HG03280 (cell line): ENCODE measurements at regions not wholly inside any gene's neighbourhood (a gene's known extent, or its start where the extent isn't known, plus 50 kb on each side); places are given as distances from the start of the nearest gene placed in this dataset.

Source experiments
- ATAC-seq: cut with Tn5 transposase; IDR thresholded peaks from one replicate; pipeline ENCODE4 v1.9.1; 2021; ENCODE audit warnings: mild to moderate bottlenecking, moderate library complexity; ENCODE audit not compliant: unreplicated experiment

DNA sequence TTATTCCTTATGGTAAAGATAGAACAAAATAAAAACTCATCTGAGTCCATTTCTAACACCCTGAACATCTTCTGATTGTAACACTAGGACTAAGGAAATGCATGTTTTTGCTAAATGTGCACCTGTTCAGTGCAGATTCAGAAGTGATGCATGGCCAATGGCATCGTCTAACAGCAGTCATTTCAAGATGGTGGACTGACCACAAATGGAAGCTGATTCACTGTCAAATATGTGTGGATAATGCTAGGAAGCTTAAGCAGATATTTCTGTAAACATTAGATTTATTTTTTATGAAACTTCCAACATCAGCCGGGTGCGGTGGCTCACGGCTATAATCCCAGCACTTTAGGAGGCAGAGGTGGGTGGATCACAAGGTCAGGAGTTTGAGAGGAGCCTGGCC, 394.8 kb downstream of the SAMD5 start:
- ATAC-seq: no peak

DNA sequence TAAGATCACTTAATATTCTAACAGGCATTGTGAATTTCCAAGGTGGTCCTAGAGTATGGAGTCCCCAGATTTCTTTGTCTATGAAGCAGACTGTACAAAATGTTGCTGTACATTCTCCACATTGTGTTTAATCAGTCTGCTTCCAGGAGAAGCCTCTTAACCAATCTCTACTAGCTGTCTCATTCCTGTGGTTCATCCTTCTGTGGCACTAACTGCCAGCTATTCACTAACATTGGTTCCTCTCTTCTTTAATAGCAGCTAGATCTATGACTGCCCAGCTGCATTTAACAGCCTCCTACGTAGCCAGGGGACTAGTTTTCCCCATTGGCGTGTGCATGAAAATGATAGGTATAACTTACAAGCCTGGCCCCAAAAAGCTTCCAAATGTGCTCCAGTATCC, 395.4 kb downstream of the SAMD5 start:
- ATAC-seq: no peak

DNA sequence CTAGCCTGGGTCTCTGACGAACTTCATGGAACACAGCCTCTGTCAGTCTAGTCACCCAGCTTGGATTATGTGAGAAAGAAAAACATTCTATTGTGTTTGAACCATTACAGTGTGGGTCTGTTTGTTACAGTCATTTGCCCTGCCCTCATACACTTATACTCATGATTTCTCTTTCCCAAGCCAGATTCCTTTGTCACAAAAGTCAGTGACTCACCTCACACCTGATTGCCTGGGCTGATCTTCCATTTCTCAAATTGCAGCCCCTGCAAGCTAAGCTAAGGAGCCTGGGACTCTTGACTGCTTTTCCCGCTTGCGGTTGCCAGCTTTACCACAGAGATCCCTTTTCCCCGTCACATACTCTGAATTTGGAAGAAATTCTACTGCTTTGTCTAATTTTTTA, 395.9 kb downstream of the SAMD5 start:
- no peak for ATAC-seq

DNA sequence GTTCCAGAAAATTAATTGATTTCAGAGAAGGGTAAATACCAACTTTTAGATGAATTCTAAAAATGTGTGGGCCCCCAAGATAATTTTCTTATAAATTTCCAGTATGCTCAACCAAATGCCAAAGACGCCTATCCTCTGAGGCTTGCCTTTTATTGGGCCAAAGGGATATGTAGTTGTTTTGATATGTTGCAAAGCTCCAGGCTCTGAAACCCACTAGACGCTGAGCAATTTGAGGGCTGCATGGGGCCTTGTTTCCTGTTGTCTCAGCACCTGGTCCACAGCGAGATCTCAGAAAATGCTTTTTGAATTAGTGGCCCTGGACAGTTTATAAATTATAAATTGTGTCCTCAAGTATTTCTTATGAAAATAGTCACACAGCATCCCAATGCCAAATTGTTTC, 397.2 kb downstream of the SAMD5 start:
- no peak for ATAC-seq

DNA sequence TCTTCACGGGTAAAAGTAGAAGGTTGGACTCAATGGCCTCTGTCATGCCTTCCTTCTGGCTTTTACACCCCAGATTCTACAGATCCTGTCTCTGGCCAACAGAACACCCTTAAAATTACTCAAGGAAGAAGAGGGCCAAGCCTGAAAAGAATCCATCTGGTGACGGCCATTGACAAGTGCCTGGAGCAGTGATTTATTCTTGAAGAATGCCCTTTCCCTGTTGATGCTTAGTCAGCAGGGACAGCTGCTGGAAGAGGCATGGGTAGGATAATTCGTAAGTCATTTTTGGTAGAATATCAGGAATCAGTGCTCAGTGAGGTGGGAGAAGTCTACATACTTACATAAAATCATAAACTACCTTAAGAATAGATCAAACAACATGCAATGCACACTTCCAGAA, 397.9 kb downstream of the SAMD5 start:
- no peak for ATAC-seq

DNA sequence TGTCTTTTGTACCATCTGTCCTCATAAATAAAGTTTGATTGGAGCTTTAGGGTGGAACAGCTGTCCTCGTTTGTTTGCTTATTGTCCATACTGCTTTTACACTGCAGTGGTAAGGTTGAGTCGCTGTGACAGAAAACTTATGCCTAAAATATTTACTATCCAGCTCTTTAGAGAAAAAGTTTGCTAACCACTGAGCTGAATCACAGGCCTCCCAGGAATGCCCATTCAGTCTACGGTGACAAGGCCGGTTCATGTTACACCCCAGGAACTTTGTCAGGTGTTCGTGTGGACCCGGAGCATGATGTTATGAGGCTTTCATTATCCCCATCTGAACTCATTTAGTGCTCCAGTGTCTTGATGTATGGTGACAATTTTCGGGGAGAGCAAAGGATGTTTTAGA, 401.1 kb downstream of the SAMD5 start:
- ATAC-seq: no peak

DNA sequence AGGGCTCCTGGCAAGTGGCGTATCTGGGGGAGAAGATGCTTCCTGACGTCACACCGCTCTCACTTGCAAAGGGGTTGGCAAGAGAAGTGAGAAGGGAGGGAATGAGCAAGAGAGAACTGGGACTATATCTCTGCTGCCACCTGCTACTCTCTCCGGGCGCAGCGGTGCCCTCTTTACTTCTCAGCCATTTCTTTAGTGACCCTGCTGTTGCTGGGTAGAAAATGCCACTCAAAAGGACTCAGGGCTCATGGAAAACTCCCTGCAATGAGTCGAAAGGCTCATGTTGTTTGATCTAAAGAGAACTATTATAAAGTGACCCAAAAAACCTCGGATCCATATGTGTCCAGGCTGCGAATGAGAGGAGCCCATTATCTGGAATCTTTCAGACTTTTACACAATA, 401.8 kb downstream of the SAMD5 start:
- no peak for ATAC-seq

DNA sequence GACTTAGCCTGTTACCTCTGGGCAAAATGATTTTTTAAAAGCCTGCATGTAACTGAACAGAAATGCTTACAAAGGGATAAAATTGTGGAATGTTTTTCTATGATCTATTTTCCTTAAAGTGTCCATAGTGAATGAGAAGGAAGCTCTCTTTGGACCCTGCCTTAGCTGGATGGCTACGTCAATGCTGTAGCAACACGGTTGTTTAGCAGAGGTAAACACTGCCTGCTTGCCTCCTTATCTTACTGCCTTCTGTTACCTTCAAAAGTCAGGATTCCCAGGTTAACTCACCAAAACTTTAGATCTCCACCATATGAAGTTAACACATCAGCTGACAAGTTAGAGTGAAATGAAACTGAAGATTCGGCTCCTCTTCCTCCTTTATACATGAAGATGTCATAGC, 402.6 kb downstream of the SAMD5 start:
- no peak for ATAC-seq

DNA sequence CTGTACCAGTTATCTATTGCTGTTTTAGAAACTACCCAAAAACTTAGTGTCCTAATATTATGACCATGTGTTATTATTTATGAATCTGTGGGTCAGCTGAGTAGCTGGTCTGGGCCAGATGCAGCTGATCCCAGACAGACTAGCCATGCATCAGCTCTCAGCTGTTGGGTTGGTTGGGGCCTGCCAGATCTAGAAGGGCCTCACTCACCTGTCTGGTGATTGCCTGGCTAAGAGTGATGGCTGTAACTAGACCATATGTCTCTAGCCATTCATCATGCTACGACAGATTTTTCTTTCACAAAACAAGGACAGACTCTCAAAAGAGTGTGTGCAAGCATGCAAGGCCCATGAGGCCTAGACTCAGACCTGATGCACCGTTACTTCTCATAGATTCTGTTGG, 403.2 kb downstream of the SAMD5 start:
- ATAC-seq: no peak

DNA sequence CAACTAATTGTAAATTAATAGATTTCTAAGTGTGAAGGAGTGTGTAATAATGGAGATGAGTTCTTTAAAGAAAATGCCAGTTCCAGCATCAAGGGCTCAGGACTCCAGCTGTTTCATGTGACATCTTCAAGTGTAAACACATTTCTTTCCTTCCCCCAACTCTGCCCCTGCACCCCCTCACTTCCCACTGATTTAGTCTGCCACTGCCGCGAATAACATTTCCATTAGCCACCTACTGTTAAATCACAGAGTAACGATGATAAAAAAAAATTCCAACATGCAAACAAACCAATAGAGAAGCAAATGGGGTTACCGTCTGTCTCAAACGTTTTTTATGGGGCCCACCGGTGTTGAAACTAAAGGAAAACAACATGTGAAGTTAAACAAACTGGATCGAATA, 414.3 kb downstream of the SAMD5 start:
- ATAC-seq: no peak

DNA sequence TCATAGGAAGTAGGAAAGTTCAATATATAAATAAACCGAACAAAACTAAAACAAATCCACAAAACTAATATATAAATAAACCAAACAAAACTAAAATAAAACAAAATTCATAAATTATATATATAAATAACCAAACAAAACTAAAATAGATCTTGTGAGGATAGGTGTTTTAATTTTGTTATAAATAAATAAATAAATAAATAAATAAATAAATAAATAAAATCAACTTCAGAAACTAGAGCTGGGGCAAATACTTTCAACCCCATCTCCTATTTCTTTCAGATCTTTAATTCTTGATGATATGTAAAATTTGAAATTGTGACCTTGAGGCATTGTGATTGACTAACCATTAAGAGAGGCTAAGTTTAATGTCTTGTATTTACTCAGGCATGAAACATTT, 416.1 kb downstream of the SAMD5 start:
- ATAC-seq: no peak

DNA sequence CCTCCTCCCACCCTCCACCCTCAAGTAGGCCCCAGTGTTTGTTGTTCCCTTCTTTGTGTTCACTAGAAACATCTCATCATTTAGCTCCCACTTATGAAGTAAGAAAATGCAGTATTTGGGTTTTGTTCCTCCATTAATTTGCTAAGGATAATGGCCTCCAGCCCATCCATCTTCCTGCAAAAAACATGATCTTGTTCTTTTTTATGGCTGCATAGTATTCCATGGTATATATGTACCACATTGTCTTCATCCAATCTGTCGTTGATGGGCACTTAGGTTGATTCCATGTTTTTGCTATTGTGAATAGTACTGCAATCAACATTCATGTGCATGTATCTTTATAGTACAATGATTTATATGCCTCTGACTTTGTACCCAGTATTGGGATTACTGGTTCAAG, 416.8 kb upstream of the SASH1 start:
- no peak for ATAC-seq

DNA sequence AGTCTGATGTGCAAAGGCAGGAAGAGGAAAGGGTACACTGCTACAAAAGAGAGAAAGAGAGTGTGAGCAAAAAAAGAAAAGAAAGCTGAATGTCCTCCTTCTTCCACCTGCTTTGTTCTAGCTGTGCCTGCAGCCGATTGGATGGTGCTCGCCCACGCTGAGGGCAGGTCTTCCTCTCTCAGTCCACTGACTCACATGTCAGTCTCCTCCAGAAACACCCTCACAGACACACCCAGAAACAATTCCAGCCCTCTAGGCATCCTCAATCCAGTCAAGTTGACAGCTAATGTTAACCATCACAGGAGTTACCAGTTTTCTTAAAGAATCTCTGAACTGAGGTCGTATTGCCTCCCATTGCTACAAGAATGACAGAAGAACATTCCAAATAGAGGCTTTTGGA, 411.9 kb upstream of the SASH1 start:
- no peak for ATAC-seq

DNA sequence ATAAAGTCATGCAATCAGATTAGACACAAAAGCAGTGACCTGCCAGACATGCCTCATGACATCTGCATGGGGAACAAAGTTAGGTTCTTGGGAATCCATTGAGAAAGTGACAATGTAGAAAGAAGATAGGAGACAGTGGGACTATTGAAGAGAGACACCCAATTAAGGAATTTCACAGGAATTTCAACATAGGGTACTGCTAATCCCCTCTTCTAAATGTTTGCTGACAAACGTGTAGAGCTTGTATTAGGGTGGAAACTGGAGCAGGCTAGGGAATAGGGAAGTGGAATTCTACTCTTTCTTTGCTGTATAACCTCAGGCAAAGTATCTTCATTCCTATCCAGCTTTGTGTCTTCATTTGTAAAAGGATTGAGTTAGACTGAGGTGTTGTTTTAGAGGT, 409.4 kb upstream of the SASH1 start:
- no peak for ATAC-seq

DNA sequence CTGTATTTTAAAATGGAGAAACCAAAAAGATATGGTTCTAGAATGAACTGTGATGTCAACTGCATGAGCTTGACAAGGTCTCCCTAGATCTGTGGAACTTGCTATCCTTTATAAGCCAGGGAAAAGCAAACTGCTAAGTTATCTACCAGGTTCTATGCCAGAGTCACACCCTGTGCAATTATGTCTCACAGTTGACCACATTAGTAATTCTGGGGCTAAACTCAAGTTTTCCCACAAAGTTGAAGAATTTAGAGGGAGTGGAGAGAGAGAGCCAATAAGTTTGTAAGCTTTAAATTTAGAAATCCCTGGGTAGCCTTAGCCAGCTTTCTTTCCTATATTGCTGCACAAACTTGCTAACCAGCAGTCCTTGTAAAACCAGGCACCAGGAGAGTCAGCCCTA, 407.0 kb upstream of the SASH1 start:
- no peak for ATAC-seq

DNA sequence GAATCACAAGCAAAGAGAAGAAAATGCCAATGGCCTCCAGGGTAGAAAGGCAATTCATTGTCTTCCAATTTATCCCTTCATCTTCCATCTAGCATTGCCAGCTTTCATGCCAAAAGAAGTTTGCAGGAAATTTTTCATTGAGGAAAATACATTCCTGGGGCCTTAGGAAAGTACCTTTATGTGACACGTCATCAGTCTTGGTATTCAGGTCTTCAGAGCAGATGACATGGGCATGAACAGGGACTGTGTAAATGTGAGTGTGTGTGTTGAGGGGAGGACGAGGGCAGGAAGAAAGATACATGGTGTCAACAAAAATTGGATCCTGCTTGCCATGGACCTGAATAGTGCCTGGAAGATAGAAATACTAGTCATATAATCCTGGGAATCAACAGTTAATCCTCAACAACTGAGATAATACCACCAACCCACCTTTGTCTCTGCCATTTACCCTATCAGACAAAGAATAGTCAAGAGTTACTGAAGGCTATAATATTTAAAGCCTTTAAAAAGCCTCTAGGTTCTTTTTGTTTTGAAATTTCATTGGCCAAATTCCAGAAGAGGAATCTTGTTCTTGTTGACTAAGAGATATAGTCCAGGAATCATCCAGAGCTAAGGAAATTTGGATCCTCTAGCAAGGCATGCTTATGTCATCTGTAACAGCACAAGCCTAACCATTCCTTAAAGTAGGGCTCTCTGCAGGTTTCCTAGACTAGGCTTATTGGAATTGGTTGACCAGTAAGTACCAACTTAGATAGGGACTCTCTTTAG, 405.8 kb upstream of the SASH1 start:
- no peak for ATAC-seq

DNA sequence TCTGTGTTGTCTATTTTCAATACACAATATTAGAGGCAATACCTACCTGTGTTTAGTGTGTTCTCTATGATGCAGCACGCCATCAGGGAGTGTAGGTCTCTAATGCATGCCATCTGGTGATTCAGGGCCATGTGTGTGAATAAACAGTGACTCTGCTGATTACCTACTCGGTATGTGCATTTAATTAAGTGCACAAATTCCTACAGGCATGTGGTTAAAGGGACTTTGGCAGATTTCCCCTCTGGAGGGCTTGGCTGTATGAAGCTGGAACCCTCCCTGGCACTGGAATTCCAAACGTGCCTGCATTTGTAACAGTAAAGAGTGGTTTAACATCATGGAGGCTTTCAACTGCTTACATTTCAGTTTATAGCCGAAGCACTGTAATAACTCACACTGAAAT, 401.5 kb upstream of the SASH1 start:
- no peak for ATAC-seq

DNA sequence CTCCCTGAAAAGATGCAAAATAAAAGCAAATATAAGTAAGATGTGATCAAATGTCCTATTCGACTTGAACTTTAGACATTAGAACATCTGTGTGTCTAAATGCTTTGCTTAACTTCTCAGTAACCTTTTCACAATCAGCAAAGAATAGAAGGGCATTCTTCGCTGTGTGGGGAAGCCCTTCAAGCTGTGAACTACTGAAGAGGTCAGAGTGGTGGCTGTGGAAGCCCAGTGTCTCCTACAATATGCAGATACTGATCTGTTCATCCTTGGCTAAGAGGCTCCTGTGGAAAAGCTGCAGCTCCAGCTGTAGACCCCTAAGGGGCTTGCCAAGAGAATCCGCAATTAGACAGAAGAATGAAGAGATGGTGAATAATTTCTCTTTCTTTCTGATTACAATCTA, 400.3 kb upstream of the SASH1 start:
- no peak for ATAC-seq

DNA sequence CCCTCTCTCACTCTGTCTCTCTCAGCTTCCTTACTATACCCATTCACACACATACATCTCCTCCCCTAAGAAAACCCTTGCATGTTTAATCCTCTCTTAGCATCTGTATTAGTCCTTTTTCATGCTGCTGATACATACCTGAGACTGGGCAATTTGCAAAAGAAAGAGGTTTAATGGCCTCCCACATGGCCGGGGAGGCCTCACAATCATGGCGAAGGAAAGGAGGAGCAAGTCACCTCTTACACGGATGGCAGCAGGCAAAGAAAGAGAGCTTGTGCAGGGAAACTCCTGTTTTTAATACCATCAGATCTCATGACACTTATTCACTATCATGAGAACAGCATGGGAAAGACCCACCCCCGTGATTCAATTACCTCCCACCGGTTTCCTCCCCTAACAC, 398.5 kb upstream of the SASH1 start:
- no peak for ATAC-seq

DNA sequence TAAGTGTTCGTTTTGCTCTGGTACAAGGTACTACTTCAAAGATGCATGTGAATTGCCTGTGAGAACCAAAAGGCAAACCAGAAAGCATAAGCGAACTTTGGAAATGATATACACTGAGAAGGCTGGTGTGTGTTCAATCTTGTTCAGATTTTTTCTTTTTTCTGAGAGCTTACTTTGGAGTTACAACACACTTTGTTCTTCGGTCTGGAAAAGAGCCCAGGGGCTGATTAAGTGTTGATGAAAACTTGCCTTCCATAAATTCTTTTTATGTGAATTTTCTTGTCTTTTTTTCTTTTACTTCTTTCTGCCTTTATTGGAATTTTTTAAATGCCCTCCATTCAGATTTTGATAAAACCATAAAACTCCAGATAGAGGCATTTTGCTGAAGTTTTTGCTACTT, 395.1 kb upstream of the SASH1 start:
- no peak for ATAC-seq

DNA sequence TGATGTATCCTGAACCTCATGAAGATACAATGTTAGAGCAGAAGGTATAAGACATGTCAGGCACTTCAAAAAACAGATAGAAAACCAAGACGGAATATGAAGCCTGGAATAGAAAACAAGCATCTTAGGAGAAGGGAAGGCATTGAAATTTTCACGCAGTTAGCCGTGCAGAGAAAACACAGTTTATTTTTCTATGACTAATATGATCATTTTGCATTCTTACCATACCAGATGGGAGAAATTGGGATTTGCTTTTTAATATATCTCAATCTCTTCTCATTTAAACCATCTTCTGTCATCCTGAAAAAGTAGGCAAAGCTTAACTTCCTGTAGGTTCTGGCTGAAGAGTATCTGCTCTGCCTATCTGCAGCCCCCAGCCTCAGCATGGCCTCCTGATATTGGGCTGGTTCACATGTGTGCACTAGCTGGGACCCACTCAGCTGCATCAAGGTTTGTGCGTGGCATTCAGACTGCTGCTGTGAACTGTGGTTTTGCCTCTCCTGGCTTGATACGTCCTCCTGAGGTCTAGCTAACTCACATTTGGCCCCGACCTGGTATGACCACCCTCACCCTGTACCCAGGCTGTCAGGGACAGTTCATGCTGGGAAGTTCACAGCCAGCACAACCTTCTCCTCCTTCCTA, 392.5 kb upstream of the SASH1 start:
- ATAC-seq: no peak

DNA sequence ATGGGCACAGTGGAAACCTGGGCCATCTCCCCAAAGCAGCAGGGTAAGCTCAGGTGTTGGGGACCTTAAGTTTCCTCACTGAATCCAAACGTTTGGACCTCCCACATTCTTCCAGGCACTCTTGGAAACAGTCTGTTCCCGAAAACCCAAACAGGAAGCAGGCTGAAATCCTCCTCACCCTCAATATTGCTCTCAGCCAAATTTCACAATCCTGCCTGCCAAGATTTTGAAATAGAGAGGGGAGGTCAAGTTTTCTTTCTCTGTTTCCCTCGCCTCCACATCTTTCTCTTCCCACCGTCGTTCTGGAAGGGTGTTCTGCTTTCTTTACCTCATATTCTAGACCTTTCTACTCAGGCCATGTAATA, 392.0 kb upstream of the SASH1 start:
- no peak for ATAC-seq

DNA sequence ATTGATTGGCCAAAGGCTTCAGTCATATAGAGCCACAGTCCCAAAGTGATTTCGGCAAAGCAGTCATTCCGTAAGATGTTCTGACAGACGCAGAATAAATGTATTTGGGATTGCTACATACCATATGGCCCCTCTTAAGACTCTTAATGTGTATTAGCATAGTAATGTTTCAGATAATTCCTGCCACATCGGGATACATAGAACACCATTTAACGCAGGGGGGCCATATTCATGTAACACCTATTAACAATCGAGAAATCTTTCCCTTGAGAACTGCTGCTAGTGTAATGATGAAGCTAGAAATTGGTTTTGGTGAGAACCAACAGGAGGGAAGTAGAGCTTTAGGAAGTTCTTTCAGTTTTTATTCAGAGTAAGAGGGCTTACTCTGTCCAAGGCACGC, 390.9 kb upstream of the SASH1 start:
- no peak for ATAC-seq
